LNCAP (cell line): ENCODE measurements at regions not wholly inside any gene's neighbourhood (a gene's known extent, or its start where the extent isn't known, plus 50 kb on each side); places are given as distances from the start of the nearest gene placed in this dataset.

Experiments
- TF ChIP-seq, protein P1 (sequence below): fragments of 450-650 bp; IDR thresholded peaks from 2 replicates; pipeline ENCODE4 v1.5.1; 2017; ENCODE audit warnings: mild to moderate bottlenecking

DNA sequence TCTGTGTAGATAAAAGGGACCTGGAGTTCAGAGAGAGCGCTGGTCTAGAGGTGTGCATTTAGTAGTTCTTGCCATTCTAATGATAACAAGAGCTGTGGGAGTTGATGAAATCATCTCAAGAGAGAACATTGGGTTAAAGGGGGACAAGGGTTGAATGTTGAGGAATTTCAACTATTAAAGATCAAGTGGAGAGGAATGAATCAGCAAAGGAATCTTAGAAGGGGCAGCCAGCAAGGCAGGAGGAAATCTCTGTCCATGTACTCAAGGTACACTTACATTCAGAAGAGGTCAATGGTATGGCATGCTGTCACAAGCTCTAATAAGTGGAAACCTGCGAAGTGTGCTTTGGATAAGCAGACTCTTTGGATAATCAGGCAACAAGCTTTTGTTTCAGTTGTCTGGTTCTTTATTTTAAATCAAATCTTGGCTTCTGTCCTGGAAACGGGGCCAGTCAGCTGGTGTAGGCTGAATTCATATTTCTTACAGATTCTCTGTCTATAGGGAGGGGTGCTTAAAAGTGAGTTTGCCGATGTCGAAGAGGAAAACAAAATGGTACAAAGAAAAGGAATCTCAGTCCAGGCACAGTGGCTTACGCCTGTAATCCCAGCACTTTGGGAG, 320.5 kb upstream of the CD180 start:
- TF ChIP-seq, protein P1, sequence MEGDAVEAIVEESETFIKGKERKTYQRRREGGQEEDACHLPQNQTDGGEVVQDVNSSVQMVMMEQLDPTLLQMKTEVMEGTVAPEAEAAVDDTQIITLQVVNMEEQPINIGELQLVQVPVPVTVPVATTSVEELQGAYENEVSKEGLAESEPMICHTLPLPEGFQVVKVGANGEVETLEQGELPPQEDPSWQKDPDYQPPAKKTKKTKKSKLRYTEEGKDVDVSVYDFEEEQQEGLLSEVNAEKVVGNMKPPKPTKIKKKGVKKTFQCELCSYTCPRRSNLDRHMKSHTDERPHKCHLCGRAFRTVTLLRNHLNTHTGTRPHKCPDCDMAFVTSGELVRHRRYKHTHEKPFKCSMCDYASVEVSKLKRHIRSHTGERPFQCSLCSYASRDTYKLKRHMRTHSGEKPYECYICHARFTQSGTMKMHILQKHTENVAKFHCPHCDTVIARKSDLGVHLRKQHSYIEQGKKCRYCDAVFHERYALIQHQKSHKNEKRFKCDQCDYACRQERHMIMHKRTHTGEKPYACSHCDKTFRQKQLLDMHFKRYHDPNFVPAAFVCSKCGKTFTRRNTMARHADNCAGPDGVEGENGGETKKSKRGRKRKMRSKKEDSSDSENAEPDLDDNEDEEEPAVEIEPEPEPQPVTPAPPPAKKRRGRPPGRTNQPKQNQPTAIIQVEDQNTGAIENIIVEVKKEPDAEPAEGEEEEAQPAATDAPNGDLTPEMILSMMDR: no peak

DNA sequence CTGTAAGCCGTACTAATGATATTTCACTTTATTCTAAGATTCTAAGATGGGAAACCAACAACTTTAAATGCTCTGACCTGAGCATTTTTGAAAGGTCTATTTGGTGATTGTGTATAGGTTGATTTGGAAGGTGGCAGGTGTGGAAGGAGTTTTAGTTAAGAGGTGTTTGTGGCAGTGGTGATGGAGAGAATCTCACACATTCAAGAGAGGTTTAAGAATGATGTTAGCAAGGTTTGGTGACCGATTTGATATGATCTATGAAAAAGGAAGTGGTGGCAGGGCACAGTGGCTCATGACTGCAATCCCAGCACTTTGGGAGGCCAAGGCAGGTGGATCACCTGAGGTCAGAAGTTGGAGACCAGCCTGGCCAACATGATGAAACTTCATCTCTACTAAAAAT, 319.2 kb upstream of the CD180 start:
- TF ChIP-seq, protein P1: no peak

DNA sequence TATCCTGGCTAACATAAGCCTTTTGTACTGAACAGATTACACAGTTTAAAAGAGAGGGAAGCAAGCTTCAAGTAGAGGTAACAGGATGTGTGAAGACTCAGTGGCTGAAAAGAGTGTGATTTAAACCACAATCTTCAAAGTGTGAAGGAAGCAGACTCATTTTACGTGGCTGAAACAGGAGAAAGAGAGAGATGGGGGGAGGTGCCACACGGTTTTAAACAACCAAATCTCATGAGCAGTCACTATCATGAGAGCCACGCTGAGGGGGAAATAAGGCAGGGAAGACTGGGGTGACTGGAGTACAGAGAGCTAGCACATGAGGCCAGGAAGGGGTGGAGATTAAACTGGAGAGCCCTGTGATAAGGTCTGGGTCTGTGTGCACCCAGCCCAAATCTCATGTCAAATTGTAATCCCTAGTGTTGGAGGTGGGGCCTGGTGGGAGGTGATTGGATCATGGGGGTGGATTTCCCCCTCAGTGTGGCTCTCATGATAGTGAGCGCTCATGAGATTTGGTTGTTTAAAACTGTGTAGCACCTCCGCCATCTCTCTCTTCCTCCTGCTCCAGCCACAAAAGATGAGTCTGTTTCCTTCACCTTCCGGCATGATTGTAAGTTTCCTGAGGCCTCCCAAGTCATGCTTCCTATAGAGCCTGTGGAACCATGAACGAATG, 318.6 kb upstream of the CD180 start:
- TF ChIP-seq, protein P1: no peak

DNA sequence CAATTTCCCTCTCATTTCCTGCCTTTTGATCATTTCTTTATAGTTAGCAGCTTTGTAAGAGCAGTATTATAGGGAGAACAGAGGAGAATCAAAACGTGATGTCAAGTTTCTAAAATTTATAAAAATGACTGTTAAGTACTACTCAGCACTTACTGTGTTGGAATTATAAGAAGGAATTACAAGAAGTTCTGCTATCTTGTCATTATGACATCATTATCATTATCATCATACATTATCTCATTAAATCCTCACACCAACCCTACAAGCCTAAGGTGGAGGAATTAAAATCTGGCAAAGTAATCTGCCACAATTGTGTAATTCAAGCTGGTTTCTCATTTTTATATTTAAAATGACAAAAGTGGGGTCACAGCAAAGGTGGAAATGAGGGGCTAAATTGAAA, 316.2 kb upstream of the CD180 start:
- TF ChIP-seq, protein P1: no peak

DNA sequence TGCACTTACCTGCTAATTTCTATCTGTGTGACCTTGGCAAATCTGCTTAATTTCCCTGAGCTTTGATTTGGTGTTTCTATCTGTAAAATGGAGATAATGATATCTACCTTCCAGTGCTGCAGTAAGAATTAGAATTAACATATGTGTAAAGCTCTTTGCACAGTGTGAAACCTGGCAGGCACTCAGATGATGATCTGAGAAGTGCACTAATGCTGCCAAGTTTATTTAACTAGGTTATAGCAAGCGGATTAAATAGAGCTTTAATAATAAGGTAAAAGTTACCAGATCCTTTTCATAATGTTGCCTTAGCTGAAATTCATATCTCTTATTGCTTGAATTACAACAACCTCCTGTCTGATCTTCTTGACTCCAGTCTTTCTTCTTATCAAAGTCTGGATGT, 315.3 kb upstream of the CD180 start:
- TF ChIP-seq, protein P1: no peak

DNA sequence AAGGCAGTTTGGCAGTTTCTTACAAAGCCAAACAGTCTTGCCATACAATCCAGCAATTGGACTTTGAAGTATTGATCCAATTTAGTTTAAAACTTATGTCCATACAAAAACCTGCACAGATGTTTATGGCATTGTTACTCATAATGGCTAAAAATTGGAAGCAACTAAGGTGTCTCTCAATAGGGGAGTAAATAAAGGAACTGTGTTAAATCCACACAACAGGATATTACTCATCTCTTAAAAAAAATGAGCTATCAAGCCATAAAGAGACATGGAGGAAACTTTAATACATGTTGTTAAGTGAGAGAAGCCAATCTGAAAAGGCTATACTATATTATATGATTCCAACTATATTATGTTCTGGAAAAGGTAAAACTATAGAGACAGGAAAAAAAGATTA, 313.6 kb upstream of the CD180 start:
- TF ChIP-seq, protein P1: no peak

DNA sequence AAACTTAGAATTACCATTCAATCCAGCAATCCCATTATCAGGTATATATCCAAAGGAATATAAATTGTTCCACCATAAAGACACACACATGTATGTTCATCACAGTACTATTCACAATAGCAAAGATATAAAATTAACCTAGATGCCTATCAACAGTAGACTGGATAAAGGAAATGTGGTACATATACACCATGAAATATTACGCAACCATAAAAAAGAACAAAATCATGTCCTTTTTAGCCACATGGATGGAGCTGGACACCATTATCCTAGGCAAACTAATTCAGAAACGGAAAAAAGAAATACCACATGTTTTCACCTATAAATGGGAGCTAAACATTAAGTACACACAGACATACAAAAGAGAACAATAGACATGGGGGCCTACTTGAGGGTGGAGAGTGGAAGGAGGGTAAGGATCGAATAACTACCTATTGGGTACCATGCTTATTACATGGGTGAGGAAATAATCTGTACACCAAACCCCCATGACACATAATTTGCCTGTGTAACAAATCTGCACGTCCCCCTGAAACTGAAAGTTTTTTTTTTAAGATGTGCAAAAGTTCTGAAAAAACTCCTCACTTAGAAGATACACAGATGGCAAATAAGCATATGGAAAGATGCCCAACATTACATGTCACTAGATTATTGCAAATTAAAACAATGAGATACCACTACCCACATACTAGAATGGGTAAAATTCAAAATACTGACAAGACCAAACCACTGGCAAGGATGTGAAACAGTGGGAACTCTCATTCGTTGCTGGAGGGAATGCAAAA, 313.0 kb upstream of the CD180 start:
- TF ChIP-seq, protein P1: no peak
